Stimulated activated CD8-positive, alpha-beta memory T cell treated with anti-CD3 and anti-CD28 coated beads, Interleukin-7, amount 100 ng/mL, for 4 hours (primary cell): ENCODE measurements at regions not wholly inside any gene's neighbourhood (a gene's known extent, or its start where the extent isn't known, plus 50 kb on each side); places are given as distances from the start of the nearest gene placed in this dataset.

Experiments used
- DNase-seq, 2 donors: peaks; one replicate each; pipeline ENCODE4 v3.0.0-alpha.2; 2020; ENCODE audit warnings: low read depth in 2 of 2

DNA sequence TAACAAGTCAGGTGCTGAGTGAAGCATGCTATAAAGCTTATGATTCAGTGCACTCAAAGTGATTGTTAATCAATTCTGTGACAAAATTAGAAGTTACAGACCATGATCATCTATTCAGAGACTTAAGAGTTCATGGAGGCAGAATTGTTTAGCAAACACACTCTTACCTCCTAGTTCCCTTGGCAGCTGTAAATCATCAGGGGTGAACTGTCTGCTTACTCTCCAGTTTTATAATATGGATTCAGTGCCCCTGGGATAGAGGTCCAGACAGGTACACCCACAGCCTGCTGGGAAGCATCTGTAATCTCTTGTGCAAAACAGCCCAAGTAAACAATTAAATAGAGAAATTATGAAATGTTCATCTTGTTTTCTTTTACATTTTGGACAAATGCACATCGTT is 835.0 kb upstream of the COBL start:
- no peak for DNase-seq

GRCh38 chr7:52150952-52151351 is 834.3 kb upstream of the COBL start:
- DNase-seq = no peak

- DNase-seq = no peak
Measured at GRCh38 chr7:52146871-52147634, 830.4 kb upstream of the COBL start.

- DNase-seq = no peak
Measured at GRCh38 chr7:52143219-52143618, 826.6 kb upstream of the COBL start.

DNA sequence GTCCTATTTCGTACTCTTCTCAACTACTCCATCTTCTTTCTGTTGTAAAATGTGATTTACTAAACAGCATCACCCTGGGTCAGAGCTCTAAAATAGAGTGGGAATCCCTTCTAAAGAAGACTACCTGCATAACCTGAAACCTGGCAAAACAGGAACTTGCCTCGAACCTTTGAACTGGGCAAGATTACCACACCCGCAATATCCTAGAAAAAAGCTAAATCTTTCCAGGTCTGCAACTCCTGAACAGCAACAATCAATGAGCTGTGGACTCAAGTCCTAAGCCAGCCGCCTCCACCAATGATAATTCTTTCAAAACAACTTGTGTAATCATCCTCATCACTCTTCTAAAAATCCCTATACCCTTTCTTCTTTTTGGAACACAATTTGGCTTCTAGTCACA is 824.2 kb upstream of the COBL start:
- no peak for DNase-seq

DNA sequence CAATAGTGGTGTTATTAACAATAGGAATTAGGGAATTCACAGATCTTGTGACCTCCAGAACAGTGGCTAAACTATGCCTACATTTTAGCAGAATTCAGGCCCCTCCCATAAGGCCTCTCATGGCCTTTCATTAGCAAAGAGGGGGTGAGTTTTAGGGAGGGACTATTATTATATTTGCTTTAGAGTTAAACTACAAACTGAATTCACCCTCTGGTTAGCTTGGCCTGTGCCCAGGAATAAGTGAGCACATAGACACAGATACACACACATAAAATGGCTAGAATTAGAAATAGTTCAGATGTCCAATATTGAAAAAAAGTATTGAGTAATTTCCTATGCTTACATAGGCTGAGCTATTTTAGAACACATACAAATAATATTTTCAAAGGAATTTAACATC is 818.8 kb upstream of the COBL start:
- no peak for DNase-seq

DNA sequence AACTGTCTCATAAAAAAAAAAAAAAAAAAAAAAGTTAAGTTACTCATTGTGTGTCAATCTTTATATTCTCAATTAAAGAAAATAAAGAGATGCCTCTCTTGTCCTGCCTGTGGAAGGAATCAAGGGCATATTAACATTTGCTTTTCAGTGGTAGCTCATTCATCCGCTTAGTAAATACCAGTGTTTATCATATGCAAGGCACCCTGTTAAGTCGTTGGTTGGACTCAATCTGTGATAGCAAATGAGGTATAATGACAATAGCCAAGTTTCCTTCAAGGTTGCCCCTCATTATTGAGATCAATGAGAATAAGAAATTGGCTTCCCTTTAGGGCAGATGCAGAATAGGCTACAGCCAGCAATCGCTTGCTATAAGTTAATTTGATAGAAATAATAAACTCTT is 812.7 kb upstream of the COBL start:
- no peak for DNase-seq

GRCh38 chr7:52120912-52121311 is 804.3 kb upstream of the COBL start:
- DNase-seq = no peak

- no peak for DNase-seq
Measured at GRCh38 chr7:52119537-52119936, 802.9 kb upstream of the COBL start.

GRCh38 chr7:52114509-52114908 is 797.9 kb upstream of the COBL start:
- no peak for DNase-seq

DNA sequence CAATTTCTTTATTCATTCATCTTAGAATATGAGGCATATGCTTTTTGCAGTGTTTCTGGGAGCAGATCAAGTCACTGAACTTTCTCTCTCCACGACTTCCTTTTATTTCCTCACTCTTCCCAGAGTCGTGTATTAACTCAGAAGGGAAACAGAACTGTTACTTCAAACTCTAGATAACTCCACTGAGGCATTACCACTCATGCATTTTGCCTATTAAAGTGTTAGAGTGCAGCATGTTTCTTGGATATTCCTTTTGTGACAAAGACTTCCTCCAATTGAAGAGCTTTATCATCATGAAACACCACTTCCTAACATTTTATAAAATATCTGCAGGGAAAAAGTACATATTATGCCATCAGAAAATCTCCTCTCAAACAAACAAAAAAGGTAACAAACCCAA is 797.4 kb upstream of the COBL start:
- DNase-seq = no peak

GRCh38 chr7:52107355-52107754 is 790.7 kb upstream of the COBL start:
- no peak for DNase-seq

GRCh38 chr7:52095861-52096260 is 779.3 kb upstream of the COBL start:
- DNase-seq = no peak

DNA sequence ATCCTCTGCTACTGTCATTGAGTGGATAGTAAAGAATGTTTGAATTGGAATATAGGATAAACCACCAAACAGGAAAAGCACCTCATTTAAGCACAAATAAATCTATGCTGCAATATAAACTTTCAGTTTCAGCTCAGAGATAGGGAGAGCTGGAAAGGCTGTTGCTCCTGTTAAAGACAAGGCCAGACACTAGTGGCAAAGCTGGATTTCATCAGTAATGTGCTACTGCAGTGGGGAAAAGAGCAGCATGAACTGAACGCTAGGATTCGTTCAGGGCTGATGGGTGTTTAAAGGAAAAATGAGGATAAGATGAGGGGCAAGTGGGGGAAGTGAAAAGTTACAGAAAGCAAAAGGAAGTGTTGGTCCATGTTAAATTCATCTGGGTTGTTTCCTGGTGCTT is 775.4 kb upstream of the COBL start:
- no peak for DNase-seq

DNA sequence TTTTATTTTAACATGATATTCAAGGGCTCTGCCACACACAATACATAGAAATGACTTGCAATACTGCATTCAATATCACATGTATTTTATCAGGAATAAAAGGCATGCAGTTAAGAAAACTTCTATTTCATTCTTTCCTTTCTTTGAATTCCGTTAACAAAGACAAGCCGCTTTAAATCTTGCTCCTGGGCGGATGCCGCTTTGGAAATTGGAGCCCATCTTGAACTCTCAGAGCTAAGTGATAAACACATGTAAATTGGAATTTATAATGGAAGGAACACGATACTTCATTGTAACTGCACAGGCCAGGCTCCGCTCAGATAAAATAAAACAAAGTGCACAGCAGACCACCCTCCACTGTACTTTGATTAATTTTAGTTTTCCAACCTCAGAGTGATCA is 774.5 kb upstream of the COBL start:
- no peak for DNase-seq

- DNase-seq = no peak
Measured at GRCh38 chr7:52088008-52088901, 771.6 kb upstream of the COBL start.

DNA sequence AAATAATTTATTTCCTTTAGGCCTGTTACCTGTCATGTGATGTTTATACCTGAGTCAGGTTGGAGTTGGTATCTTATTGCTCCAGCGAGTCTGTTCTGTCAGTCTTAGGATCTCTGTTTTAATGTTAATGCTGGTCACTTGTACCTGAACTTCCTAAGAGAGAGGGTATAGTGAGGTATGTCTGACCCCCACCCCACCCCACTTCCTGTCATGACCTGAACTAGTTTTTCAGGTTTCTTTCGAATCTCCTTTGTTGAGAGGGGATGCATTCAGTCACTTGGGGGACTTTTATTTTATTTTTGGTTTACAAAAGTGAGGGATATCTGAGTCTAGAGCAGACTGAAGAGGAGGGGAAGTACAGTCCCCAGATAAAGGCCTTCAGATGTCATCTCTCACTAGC is 769.0 kb upstream of the COBL start:
- DNase-seq = no peak

- DNase-seq = no peak
Measured at GRCh38 chr7:52080493-52080892, 763.9 kb upstream of the COBL start.

DNA sequence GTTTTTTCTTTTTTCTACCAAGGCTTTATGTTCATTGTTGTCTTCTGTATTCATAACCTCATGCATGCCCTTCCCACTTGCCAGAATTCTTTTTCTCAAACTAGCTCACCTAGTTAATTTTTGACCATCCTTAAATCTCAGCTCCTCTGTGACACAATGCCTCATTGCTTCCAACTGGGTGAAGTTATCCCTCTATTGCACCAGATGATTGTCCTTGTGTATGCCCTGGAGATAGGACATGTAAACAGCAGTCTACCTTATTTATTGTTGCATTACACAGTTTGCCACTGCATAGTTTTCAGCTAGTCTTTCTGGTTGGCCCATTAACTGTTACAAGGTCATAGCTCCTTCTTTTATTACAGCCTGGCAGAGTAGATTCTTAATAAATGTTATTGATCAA is 763.1 kb upstream of the COBL start:
- DNase-seq = no peak

GRCh38 chr7:52077571-52077970 is 761.0 kb upstream of the COBL start:
- no peak for DNase-seq

- DNase-seq = no peak
Measured at GRCh38 chr7:52074912-52075311, 758.3 kb upstream of the COBL start.

DNA sequence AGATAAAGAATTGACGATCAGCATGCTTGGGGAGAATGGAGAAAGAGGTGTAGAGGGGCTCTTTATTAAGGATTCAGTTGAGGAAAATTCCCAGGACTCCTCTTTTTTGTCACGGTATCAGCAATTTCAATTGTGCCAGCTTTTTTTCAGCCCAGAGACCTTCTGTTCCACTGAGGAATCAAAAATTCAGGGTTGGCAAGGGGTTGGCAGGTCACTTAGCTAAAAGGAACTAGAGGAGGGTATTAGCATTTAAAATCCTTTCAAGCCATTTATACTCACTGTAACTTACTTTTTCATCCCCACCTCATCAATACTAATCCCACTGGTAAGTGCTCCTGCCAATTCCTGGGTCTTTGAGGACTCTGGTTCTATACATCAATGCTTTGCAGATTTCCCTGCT is 757.5 kb upstream of the COBL start:
- no peak for DNase-seq

- no peak for DNase-seq
Measured at GRCh38 chr7:52071744-52072143, 755.1 kb upstream of the COBL start.
